HCT116 (cell line): ENCODE measurements at regions not wholly inside any gene's neighbourhood (a gene's known extent, or its start where the extent isn't known, plus 50 kb on each side); places are given as distances from the start of the nearest gene placed in this dataset.

Experiments used
- ATAC-seq: fragments of 200-7000 bp; cut with Tn5 transposase; 2 replicates; pipeline ENCODE4 v1.9.1; 2020; ENCODE audit warnings: mild to moderate bottlenecking, moderate library complexity
- BruUV-seq: library from RNA; stranded (reverse); fragments of 400-500 nt; replicated peaks from 2 replicates; lab custom pipeline; 2021; lab: Mats Ljungman, UMichigan
- CTCF ChIA-PET: fragments of 300-600 bp; sonication (Branson Sonifier 250); formaldehyde crosslinking; loops from one replicate; lab custom pipeline; 2021; ENCODE audit warnings: antibody characterized with exemption; lab: Charles Lee
- POLR2A ChIA-PET: fragments of 300-600, 350-600 bp; sonication (Branson Sonifier 250); formaldehyde crosslinking; loops from one replicate; lab custom pipeline; 2021; ENCODE audit warnings: antibody characterized with exemption; lab: Charles Lee
- RAD21 ChIA-PET, 2 experiments: fragments of 300-600 bp; sonication (Branson Sonifier 250); formaldehyde crosslinking; loops; one replicate each; lab custom pipeline; 2023; ENCODE audit warnings: low total read pairs in 2 of 2; ENCODE audit not compliant: uncharacterized antibody in 2 of 2, unreplicated experiment in 2 of 2, low non-redundant PET in 1 of 2; lab: Charles Lee
- DNase-seq: peaks from one replicate; pipeline ENCODE4 v3.0.0-alpha.2; 2010; ENCODE audit warnings: low read depth, low spot score
- H2AFZ ChIP-seq: fragments of 200-600 bp; shearing (Covaris generic), sonication (generic); 2 replicates; pipeline ENCODE4 v1.6.1; 2017; ENCODE audit warnings: low read depth, mixed run types, mixed read lengths, antibody characterized with exemption, low read length; ENCODE audit not compliant: poor library complexity, severe bottlenecking
- H3K27ac ChIP-seq: 2 replicates; pipeline ENCODE4 v1.5.1; 2012; ENCODE audit warnings: low read depth, low read length
- H3K27me3 ChIP-seq: fragments of 200-600 bp; sonication (generic); 2 replicates; pipeline ENCODE4 v1.6.1; 2016; ENCODE audit warnings: mixed run types, low read length, mixed read lengths; ENCODE audit not compliant: insufficient read depth
- H3K36me3 ChIP-seq, 2 experiments: fragments of 200-500 bp in 1 of 2; fragments of 200-600 bp in 1 of 2; sonication (Bioruptor generic) in 1 of 2; sonication (generic) in 1 of 2; 2 replicates each; pipeline versions ENCODE4 v1.5.1 to v1.6.1; 2014 to 2016; ENCODE audit warnings: low read length in 2 of 2, inconsistent platforms in 1 of 2, mixed read lengths in 1 of 2, mixed run types in 1 of 2; ENCODE audit not compliant: insufficient read depth in 2 of 2, control insufficient read depth in 1 of 2
- H3K4me1 ChIP-seq, 2 experiments: fragments of 200-600 bp in 1 of 2; sonication (generic) in 1 of 2; 2 replicates each; pipeline versions ENCODE4 v1.5.1 to v1.6.1; 2012 to 2017; ENCODE audit warnings: low read length in 2 of 2, inconsistent platforms in 1 of 2, mild to moderate bottlenecking in 1 of 2, mixed read lengths in 1 of 2, mixed run types in 1 of 2, moderate library complexity in 1 of 2; ENCODE audit not compliant: insufficient read depth in 2 of 2, control insufficient read depth in 1 of 2
- H3K4me2 ChIP-seq: fragments of 200-600 bp; sonication (generic); 2 replicates; pipeline ENCODE4 v1.6.1; 2017; ENCODE audit warnings: mixed run types, low read length, mixed read lengths
- H3K4me3 ChIP-seq, 2 experiments: fragments of 200-600 bp in 1 of 2; sonication (generic) in 1 of 2; replicated peaks in 1 of 2; 2 replicates each; pipeline ENCODE4 v1.5.1; 2011 to 2016; ENCODE audit warnings: low read length in 2 of 2, control low read depth in 1 of 2, low read depth in 1 of 2, mild to moderate bottlenecking in 1 of 2, mixed read lengths in 1 of 2, mixed run types in 1 of 2
- H3K79me2 ChIP-seq: fragments of 200-600 bp; sonication (generic); 2 replicates; pipeline ENCODE4 v1.6.1; 2017; ENCODE audit warnings: mild to moderate bottlenecking, mixed run types, low read length, moderate library complexity, mixed read lengths; ENCODE audit not compliant: insufficient read depth
- H3K9ac ChIP-seq: fragments of 200-600 bp; sonication (generic); 2 replicates; pipeline ENCODE4 v1.6.1; 2016; ENCODE audit warnings: low read length, mixed read lengths
- H3K9me2 ChIP-seq: fragments of 200-600 bp; sonication (generic), shearing (Covaris generic); 2 replicates; pipeline ENCODE4 v1.6.1; 2017; ENCODE audit warnings: mixed run types, mild to moderate bottlenecking, moderate library complexity; ENCODE audit not compliant: insufficient read depth
- H3K9me3 ChIP-seq, 2 experiments: fragments of 200-500 bp in 1 of 2; fragments of 200-600 bp in 1 of 2; sonication (Bioruptor generic) in 1 of 2; sonication (generic) in 1 of 2; 2 replicates each; pipeline ENCODE4 v1.6.1; 2014 to 2017; ENCODE audit warnings: low read length in 2 of 2, mixed read lengths in 2 of 2, inconsistent platforms in 1 of 2, low read depth in 1 of 2, mild to moderate bottlenecking in 1 of 2, mixed run types in 1 of 2, moderate library complexity in 1 of 2; ENCODE audit not compliant: control insufficient read depth in 1 of 2, insufficient read depth in 1 of 2
- H4K20me1 ChIP-seq: fragments of 200-600 bp; sonication (generic), shearing (Covaris generic); 2 replicates; pipeline ENCODE4 v1.6.1; 2017; ENCODE audit warnings: mixed run types, mild to moderate bottlenecking, moderate library complexity; ENCODE audit not compliant: insufficient read depth
- ELF1 ChIP-seq: IDR thresholded peaks from 2 replicates; pipeline ENCODE4 v1.6.1; 2012; ENCODE audit warnings: low read depth, borderline replicate concordance
- EZH2 ChIP-seq: fragments of 200-600 bp; sonication (generic); IDR thresholded peaks from 2 replicates; pipeline ENCODE4 v1.6.1; 2017; ENCODE audit warnings: antibody characterized with exemption, mixed run types
- EZH2phosphoT487 ChIP-seq: fragments of 200-600 bp; IDR thresholded peaks from 2 replicates; pipeline ENCODE4 v1.6.1; 2018; ENCODE audit warnings: antibody characterized with exemption, borderline replicate concordance
- POLR2A ChIP-seq: IDR thresholded peaks from 2 replicates; pipeline ENCODE4 v1.7.0; 2011; ENCODE audit warnings: borderline replicate concordance; ENCODE audit not compliant: insufficient read depth, insufficient read length; ENCODE audit errors: extremely low read depth
- POLR2AphosphoS5 ChIP-seq: IDR thresholded peaks from 2 replicates; pipeline ENCODE4 v1.6.1; 2011; ENCODE audit warnings: mild to moderate bottlenecking, low read depth, low read length, moderate library complexity
- RAD21 ChIP-seq: IDR thresholded peaks from 2 replicates; pipeline ENCODE4 v1.6.1; 2012; ENCODE audit warnings: low read depth, mild to moderate bottlenecking
- SIN3A ChIP-seq: IDR thresholded peaks from 2 replicates; pipeline ENCODE4 v1.6.1; 2012; ENCODE audit warnings: low read depth
- SP1 ChIP-seq: IDR thresholded peaks from 2 replicates; pipeline ENCODE4 v1.6.1; 2012; ENCODE audit warnings: low read depth
- SRF ChIP-seq: IDR thresholded peaks from 2 replicates; pipeline ENCODE4 v1.6.1; 2012; ENCODE audit warnings: low read depth
- TCF7L2 ChIP-seq: IDR thresholded peaks from 2 replicates; pipeline ENCODE4 v1.7.0; 2011; ENCODE audit warnings: borderline replicate concordance, inconsistent platforms; ENCODE audit not compliant: insufficient read depth, insufficient read length; ENCODE audit errors: extremely low read depth
- YY1 ChIP-seq: IDR thresholded peaks from 2 replicates; pipeline ENCODE4 v1.6.1; 2011; ENCODE audit warnings: low read length, low read depth, moderate library complexity, mild to moderate bottlenecking; ENCODE audit not compliant: insufficient replicate concordance; ENCODE audit errors: extremely low read depth
- ZFX ChIP-seq: fragments of 450-650 bp; IDR thresholded peaks from 2 replicates; pipeline ENCODE4 v1.6.1; 2017
- intact Hi-C: fragments of 100-400 bp; cut with micrococcal nuclease; formaldehyde crosslinking; loops from 2 replicates; pipeline ENCODE4 v1.10.0; 2022
- TF ChIP-seq, protein P1 (sequence below): IDR thresholded peaks from 2 replicates; pipeline ENCODE4 v1.6.1; 2012; ENCODE audit warnings: low read depth
- TF ChIP-seq, protein P2 (sequence below), 3 experiments: fragments of 200-600 bp in 1 of 3; sonication (generic) in 1 of 3; IDR thresholded peaks in 2 of 3; conservative IDR thresholded peaks in 1 of 3; 2 replicates each; pipeline ENCODE4 v1.5.1; 2012 to 2017; ENCODE audit warnings: low read depth in 2 of 3, low read length in 2 of 3, antibody characterized with exemption in 1 of 3, borderline replicate concordance in 1 of 3, control low read depth in 1 of 3, mild to moderate bottlenecking in 1 of 3, mixed read lengths in 1 of 3, mixed run types in 1 of 3, moderate library complexity in 1 of 3; ENCODE audit not compliant: insufficient read depth in 1 of 3
- TF ChIP-seq, protein P3 (sequence below): IDR thresholded peaks from 2 replicates; pipeline ENCODE4 v1.6.1; 2011; ENCODE audit warnings: mild to moderate bottlenecking, low read length, moderate library complexity; ENCODE audit not compliant: insufficient replicate concordance; ENCODE audit errors: extremely low read depth
- TF ChIP-seq, protein P4 (sequence below): IDR thresholded peaks from 2 replicates; pipeline ENCODE4 v1.6.1; 2012

DNA sequence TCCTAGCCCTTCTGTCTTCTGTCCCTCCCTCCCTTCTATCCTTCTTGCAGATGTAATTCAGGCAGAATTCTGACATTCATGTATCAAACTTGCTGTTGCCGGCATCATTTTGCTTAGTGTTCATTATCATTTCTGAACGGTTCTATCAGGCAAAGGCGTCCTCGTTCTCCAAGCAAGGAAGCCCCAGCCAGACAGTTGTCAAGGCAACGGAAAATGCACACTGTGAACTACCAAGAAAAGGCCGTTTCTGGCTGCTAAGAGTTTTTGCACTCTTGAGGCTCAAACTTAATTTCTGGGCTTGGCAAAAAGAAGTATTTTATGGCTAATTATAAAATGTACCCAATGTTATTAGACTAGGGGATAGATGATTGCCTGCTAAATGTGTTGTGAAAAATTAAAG lies 164.7 kb upstream of the KCNJ15 start (continued):
- TF ChIP-seq, protein P1, sequence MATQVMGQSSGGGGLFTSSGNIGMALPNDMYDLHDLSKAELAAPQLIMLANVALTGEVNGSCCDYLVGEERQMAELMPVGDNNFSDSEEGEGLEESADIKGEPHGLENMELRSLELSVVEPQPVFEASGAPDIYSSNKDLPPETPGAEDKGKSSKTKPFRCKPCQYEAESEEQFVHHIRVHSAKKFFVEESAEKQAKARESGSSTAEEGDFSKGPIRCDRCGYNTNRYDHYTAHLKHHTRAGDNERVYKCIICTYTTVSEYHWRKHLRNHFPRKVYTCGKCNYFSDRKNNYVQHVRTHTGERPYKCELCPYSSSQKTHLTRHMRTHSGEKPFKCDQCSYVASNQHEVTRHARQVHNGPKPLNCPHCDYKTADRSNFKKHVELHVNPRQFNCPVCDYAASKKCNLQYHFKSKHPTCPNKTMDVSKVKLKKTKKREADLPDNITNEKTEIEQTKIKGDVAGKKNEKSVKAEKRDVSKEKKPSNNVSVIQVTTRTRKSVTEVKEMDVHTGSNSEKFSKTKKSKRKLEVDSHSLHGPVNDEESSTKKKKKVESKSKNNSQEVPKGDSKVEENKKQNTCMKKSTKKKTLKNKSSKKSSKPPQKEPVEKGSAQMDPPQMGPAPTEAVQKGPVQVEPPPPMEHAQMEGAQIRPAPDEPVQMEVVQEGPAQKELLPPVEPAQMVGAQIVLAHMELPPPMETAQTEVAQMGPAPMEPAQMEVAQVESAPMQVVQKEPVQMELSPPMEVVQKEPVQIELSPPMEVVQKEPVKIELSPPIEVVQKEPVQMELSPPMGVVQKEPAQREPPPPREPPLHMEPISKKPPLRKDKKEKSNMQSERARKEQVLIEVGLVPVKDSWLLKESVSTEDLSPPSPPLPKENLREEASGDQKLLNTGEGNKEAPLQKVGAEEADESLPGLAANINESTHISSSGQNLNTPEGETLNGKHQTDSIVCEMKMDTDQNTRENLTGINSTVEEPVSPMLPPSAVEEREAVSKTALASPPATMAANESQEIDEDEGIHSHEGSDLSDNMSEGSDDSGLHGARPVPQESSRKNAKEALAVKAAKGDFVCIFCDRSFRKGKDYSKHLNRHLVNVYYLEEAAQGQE: no peak
- no peak for TF ChIP-seq POLR2AphosphoS5
- TF ChIP-seq EZH2: no peak
- no peak for TF ChIP-seq SIN3A
- no peak for TF ChIP-seq YY1
- no peak for TF ChIP-seq TCF7L2
- TF ChIP-seq, all 23 proteins: peak for 0

DNA sequence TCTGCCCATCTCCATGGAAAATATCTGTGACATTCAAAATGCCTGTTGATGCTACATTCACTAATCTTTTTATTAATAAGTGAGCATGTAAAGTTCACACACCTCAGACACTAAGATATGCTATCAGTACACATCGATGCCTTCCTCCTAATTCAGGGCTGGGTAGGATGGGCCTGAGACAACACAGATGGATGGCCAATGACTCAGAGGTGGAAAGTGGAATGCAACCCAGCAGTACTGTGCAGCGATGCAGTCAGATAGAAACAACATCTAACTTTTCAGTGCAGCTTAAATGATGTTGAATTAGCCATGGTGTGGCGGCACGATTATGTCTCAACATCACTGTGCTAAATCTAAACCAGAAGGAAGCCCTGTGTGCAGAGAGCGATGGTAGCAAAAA lies 161.6 kb upstream of the KCNJ15 start:
- BruUV-seq: no TSS peak
- Histone ChIP-seq H4K20me1 (no peaks in the 10 kb centered on the region), H3K4me1 (no peaks in the 10 kb centered on the region), H3K4me3 (no peak overlapping the region), H3K79me2 (no peaks in the 10 kb centered on the region), H3K36me3 (no peaks in the 10 kb centered on the region), H3K27me3 (no peaks in the 10 kb centered on the region; the same call in 1 of the 2 replicates), H3K9me2 (no peaks in the 10 kb centered on the region), H3K9ac (no peak overlapping the region), H3K4me2 (no peak overlapping the region), H3K9me3 (peaks cover 0 to 10% of the 10 kb centered on the region in 2 experiments; a peak in 1 of 4 replicates), H3K27ac (no peak overlapping the region), H2AFZ (no peak overlapping the region)
- ChIA-PET RAD21 (no interaction called here), CTCF (no interaction called here), POLR2A (no interaction called here)
- no peak for DNase-seq
- intact Hi-C loops: no loop called here
- no peak for ATAC-seq
- TF ChIP-seq SIN3A: no peak
- no peak for TF ChIP-seq EZH2phosphoT487
- TF ChIP-seq, protein P2, sequence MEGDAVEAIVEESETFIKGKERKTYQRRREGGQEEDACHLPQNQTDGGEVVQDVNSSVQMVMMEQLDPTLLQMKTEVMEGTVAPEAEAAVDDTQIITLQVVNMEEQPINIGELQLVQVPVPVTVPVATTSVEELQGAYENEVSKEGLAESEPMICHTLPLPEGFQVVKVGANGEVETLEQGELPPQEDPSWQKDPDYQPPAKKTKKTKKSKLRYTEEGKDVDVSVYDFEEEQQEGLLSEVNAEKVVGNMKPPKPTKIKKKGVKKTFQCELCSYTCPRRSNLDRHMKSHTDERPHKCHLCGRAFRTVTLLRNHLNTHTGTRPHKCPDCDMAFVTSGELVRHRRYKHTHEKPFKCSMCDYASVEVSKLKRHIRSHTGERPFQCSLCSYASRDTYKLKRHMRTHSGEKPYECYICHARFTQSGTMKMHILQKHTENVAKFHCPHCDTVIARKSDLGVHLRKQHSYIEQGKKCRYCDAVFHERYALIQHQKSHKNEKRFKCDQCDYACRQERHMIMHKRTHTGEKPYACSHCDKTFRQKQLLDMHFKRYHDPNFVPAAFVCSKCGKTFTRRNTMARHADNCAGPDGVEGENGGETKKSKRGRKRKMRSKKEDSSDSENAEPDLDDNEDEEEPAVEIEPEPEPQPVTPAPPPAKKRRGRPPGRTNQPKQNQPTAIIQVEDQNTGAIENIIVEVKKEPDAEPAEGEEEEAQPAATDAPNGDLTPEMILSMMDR (IDR thresholded peaks at IDR 0.05 in 2 of 3, conservative IDR thresholded peaks at IDR 0.05 in 1 of 3; ENCODE audit: borderline replicate concordance in 1 of 3, insufficient read depth in 1 of 3, low read depth in 2 of 3, low read length in 2 of 3): no peak
- no peak for TF ChIP-seq POLR2A
- TF ChIP-seq SP1: no peak
- TF ChIP-seq, protein P3, sequence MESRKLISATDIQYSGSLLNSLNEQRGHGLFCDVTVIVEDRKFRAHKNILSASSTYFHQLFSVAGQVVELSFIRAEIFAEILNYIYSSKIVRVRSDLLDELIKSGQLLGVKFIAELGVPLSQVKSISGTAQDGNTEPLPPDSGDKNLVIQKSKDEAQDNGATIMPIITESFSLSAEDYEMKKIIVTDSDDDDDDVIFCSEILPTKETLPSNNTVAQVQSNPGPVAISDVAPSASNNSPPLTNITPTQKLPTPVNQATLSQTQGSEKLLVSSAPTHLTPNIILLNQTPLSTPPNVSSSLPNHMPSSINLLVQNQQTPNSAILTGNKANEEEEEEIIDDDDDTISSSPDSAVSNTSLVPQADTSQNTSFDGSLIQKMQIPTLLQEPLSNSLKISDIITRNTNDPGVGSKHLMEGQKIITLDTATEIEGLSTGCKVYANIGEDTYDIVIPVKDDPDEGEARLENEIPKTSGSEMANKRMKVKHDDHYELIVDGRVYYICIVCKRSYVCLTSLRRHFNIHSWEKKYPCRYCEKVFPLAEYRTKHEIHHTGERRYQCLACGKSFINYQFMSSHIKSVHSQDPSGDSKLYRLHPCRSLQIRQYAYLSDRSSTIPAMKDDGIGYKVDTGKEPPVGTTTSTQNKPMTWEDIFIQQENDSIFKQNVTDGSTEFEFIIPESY: no peak
- no peak for TF ChIP-seq RAD21
- no peak for TF ChIP-seq POLR2AphosphoS5
- TF ChIP-seq, protein P4, sequence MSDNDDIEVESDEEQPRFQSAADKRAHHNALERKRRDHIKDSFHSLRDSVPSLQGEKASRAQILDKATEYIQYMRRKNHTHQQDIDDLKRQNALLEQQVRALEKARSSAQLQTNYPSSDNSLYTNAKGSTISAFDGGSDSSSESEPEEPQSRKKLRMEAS: no peak
- no peak for TF ChIP-seq ZFX
- TF ChIP-seq ELF1: no peak
- TF ChIP-seq SRF: no peak
